ENCODE measurements at regions not wholly inside any gene's neighbourhood (a gene's known extent, or its start where the extent isn't known, plus 50 kb on each side); places are given as distances from the start of the nearest gene placed in this dataset.

- no peak overlapping the region for H2AFZ ChIP-seq (ENCODE audit: low read depth)
- H4K20me1 ChIP-seq (ENCODE audit: insufficient read depth): no peaks in the 10 kb centered on the region
- TF ChIP-seq, protein P1, sequence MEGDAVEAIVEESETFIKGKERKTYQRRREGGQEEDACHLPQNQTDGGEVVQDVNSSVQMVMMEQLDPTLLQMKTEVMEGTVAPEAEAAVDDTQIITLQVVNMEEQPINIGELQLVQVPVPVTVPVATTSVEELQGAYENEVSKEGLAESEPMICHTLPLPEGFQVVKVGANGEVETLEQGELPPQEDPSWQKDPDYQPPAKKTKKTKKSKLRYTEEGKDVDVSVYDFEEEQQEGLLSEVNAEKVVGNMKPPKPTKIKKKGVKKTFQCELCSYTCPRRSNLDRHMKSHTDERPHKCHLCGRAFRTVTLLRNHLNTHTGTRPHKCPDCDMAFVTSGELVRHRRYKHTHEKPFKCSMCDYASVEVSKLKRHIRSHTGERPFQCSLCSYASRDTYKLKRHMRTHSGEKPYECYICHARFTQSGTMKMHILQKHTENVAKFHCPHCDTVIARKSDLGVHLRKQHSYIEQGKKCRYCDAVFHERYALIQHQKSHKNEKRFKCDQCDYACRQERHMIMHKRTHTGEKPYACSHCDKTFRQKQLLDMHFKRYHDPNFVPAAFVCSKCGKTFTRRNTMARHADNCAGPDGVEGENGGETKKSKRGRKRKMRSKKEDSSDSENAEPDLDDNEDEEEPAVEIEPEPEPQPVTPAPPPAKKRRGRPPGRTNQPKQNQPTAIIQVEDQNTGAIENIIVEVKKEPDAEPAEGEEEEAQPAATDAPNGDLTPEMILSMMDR (conservative IDR thresholded peaks at IDR 0.05; ENCODE audit: low read depth, low read length): no peak
- no peak overlapping the region for H3K4me3 ChIP-seq (IDR thresholded peaks at IDR 0.05; ENCODE audit: insufficient read depth, low read depth, low read length)
- H3K4me2 ChIP-seq: no peak overlapping the region
- no peak overlapping the region for H3K9ac ChIP-seq
- no peaks in the 10 kb centered on the region for H3K36me3 ChIP-seq (ENCODE audit: insufficient read depth)
- H3K4me1 ChIP-seq (ENCODE audit: low read depth, poor library complexity, severe bottlenecking): no peaks in the 10 kb centered on the region
- H3K79me2 ChIP-seq (ENCODE audit: insufficient read depth, low read depth): no peaks in the 10 kb centered on the region
- H3K27me3 ChIP-seq (ENCODE audit: insufficient read depth, low read depth): no peaks in the 10 kb centered on the region
- H3K27ac ChIP-seq: no peak overlapping the region
These were observed 152.2 kb downstream of the CAVIN4 start for GRCh38 chr9:100730086-100730485.

DNA sequence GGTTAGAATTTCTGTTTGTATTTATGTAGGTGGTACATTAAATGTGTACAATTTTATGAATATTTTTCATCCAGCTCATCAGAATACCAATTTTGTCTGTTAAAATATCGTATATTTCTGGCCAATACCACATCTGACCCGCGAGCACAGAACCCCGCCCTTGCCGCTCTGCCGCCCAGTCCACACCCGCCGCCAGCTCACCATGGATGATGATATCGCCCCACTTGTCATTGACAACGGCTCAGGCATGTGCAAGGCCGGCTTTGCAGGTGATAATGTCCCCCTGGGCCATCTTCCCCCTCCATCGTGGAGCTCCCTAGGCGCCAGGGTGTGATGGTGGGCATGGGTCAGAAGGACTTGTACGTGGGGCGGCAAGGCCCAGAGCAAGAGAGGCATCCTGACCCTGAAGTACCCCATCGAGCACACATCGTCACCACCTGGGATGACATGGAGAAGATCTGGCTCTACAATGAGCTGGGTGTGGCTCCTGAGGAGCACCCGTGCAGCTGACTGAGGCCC lies 153.2 kb downstream of the CAVIN4 start:
- Histone ChIP-seq H3K27ac (no peak overlapping the region), H3K27me3 (ENCODE audit: insufficient read depth, low read depth) (no peaks in the 10 kb centered on the region), H3K4me3 (IDR thresholded peaks at IDR 0.05; ENCODE audit: insufficient read depth, low read depth, low read length) (no peak overlapping the region), H3K4me2 (no peak overlapping the region), H3K9ac (no peak overlapping the region), H2AFZ (ENCODE audit: low read depth) (no peak overlapping the region), H4K20me1 (ENCODE audit: insufficient read depth) (no peaks in the 10 kb centered on the region), H3K79me2 (ENCODE audit: insufficient read depth, low read depth) (no peaks in the 10 kb centered on the region), H3K4me1 (ENCODE audit: low read depth, poor library complexity, severe bottlenecking) (no peaks in the 10 kb centered on the region), H3K36me3 (ENCODE audit: insufficient read depth) (no peaks in the 10 kb centered on the region)
- TF ChIP-seq, protein P1 (conservative IDR thresholded peaks at IDR 0.05; ENCODE audit: low read depth, low read length): no peak

GRCh38 chr9:100731557-100731956 lies 153.7 kb downstream of the CAVIN4 start:
- no peak overlapping the region for H3K9ac ChIP-seq
- no peak overlapping the region for H3K4me2 ChIP-seq
- TF ChIP-seq, protein P1 (conservative IDR thresholded peaks at IDR 0.05; ENCODE audit: low read depth, low read length): no peak
- H3K4me1 ChIP-seq (ENCODE audit: low read depth, poor library complexity, severe bottlenecking): no peaks in the 10 kb centered on the region
- no peak overlapping the region for H3K4me3 ChIP-seq (IDR thresholded peaks at IDR 0.05; ENCODE audit: insufficient read depth, low read depth, low read length)
- H4K20me1 ChIP-seq (ENCODE audit: insufficient read depth): no peaks in the 10 kb centered on the region
- H3K36me3 ChIP-seq (ENCODE audit: insufficient read depth): no peaks in the 10 kb centered on the region
- no peak overlapping the region for H2AFZ ChIP-seq (ENCODE audit: low read depth)
- H3K27me3 ChIP-seq (ENCODE audit: insufficient read depth, low read depth): no peaks in the 10 kb centered on the region
- no peaks in the 10 kb centered on the region for H3K79me2 ChIP-seq (ENCODE audit: insufficient read depth, low read depth)
- no peak overlapping the region for H3K27ac ChIP-seq

- no peaks in the 10 kb centered on the region for H3K79me2 ChIP-seq (ENCODE audit: insufficient read depth, low read depth)
These were observed 161.3 kb downstream of the CAVIN4 start for GRCh38 chr9:100739208-100739607.

More at GRCh38 chr9:100739208-100739607, 161.3 kb downstream of the CAVIN4 start:
- Histone ChIP-seq H3K27me3 (ENCODE audit: insufficient read depth, low read depth) (no peaks in the 10 kb centered on the region), H3K27ac (no peak overlapping the region), H4K20me1 (ENCODE audit: insufficient read depth) (no peaks in the 10 kb centered on the region), H3K4me2 (no peak overlapping the region), H2AFZ (ENCODE audit: low read depth) (no peak overlapping the region), H3K4me3 (IDR thresholded peaks at IDR 0.05; ENCODE audit: insufficient read depth, low read depth, low read length) (no peak overlapping the region), H3K36me3 (ENCODE audit: insufficient read depth) (no peaks in the 10 kb centered on the region), H3K9ac (no peak overlapping the region), H3K4me1 (ENCODE audit: low read depth, poor library complexity, severe bottlenecking) (no peaks in the 10 kb centered on the region)
- TF ChIP-seq, protein P1 (conservative IDR thresholded peaks at IDR 0.05; ENCODE audit: low read depth, low read length): no peak

All from KMS-11 (cell line).